ENCODE measurements at regions not wholly inside any gene's neighbourhood (a gene's known extent, or its start where the extent isn't known, plus 50 kb on each side); places are given as distances from the start of the nearest gene placed in this dataset.

- H3K27me3 Mint-ChIP-seq = peaks cover 2% of the 10 kb centered on the region
- no peaks in the 10 kb centered on the region for H3K9me3 Mint-ChIP-seq
- no peaks in the 10 kb centered on the region for H3K36me3 Mint-ChIP-seq (ENCODE audit: low read depth)
- no peaks in the 10 kb centered on the region for H3K4me1 Mint-ChIP-seq
- H3K27ac Mint-ChIP-seq = no peak overlapping the region
- H3K4me3 Mint-ChIP-seq = no peak overlapping the region
- intact Hi-C loops (cut with micrococcal nuclease) = no loop called here
- no peak for DNase-seq
These were observed 112.5 kb upstream of the AGAP1 start for GRCh38 chr2:235381261-235381912.

GRCh38 chr2:235382179-235382578 lies 111.7 kb upstream of the AGAP1 start:
- DNase-seq = no peak
- H3K9me3 Mint-ChIP-seq = no peaks in the 10 kb centered on the region
- peaks cover 2% of the 10 kb centered on the region for H3K27me3 Mint-ChIP-seq
- intact Hi-C loops (cut with micrococcal nuclease) = no loop called here
- H3K27ac Mint-ChIP-seq = no peak overlapping the region
- no peaks in the 10 kb centered on the region for H3K36me3 Mint-ChIP-seq (ENCODE audit: low read depth)
- H3K4me1 Mint-ChIP-seq = no peaks in the 10 kb centered on the region
- H3K4me3 Mint-ChIP-seq = no peak overlapping the region

- Mint-ChIP-seq H3K4me1 (no peaks in the 10 kb centered on the region), H3K27ac (no peak overlapping the region), H3K9me3 (no peaks in the 10 kb centered on the region), H3K4me3 (no peak overlapping the region), H3K27me3 (peaks cover 2% of the 10 kb centered on the region), H3K36me3 (ENCODE audit: low read depth) (no peaks in the 10 kb centered on the region)
- intact Hi-C loops (cut with micrococcal nuclease) = no loop called here
- DNase-seq = no peak
These were observed 111.2 kb upstream of the AGAP1 start for GRCh38 chr2:235382601-235383000.

- Mint-ChIP-seq H3K9me3 (no peaks in the 10 kb centered on the region), H3K36me3 (ENCODE audit: low read depth) (no peaks in the 10 kb centered on the region), H3K27me3 (peaks cover 2% of the 10 kb centered on the region), H3K27ac (no peak overlapping the region), H3K4me3 (no peak overlapping the region), H3K4me1 (no peaks in the 10 kb centered on the region)
- intact Hi-C loops (cut with micrococcal nuclease) = no loop called here
- DNase-seq = no peak
These were observed 110.5 kb upstream of the AGAP1 start for GRCh38 chr2:235383272-235383843.

- Mint-ChIP-seq H3K27ac (no peak overlapping the region), H3K27me3 (peaks cover 2% of the 10 kb centered on the region), H3K36me3 (ENCODE audit: low read depth) (no peaks in the 10 kb centered on the region), H3K4me3 (no peak overlapping the region), H3K9me3 (no peaks in the 10 kb centered on the region), H3K4me1 (no peaks in the 10 kb centered on the region)
- DNase-seq = no peak
- intact Hi-C loops (cut with micrococcal nuclease) = no loop called here
These were observed 109.2 kb upstream of the AGAP1 start for GRCh38 chr2:235384624-235385023.

- H3K36me3 Mint-ChIP-seq (ENCODE audit: low read depth) = no peaks in the 10 kb centered on the region
- no peak overlapping the region for H3K4me3 Mint-ChIP-seq
- H3K9me3 Mint-ChIP-seq = peaks cover 5% of the 10 kb centered on the region
- H3K27ac Mint-ChIP-seq = no peak overlapping the region
- H3K4me1 Mint-ChIP-seq = peaks cover 8% of the 10 kb centered on the region
- no peaks in the 10 kb centered on the region for H3K27me3 Mint-ChIP-seq
- DNase-seq = no peak
- intact Hi-C loops (cut with micrococcal nuclease) = no loop called here
These were observed 104.2 kb upstream of the AGAP1 start for GRCh38 chr2:235389626-235390025.

GRCh38 chr2:235390108-235390815 lies 103.6 kb upstream of the AGAP1 start:
- peaks cover 5% of the 10 kb centered on the region for H3K9me3 Mint-ChIP-seq
- no peaks in the 10 kb centered on the region for H3K36me3 Mint-ChIP-seq (ENCODE audit: low read depth)
- H3K27ac Mint-ChIP-seq = no peak overlapping the region
- intact Hi-C loops (cut with micrococcal nuclease) = no loop called here
- peaks cover 8% of the 10 kb centered on the region for H3K4me1 Mint-ChIP-seq
- H3K27me3 Mint-ChIP-seq = no peaks in the 10 kb centered on the region
- DNase-seq = peak; percentile 75
- no peak overlapping the region for H3K4me3 Mint-ChIP-seq

- Mint-ChIP-seq H3K9me3 (peaks cover 5% of the 10 kb centered on the region), H3K4me1 (peaks cover 8% of the 10 kb centered on the region), H3K4me3 (peak overlapping the region; percentile 7), H3K27ac (no peak overlapping the region), H3K36me3 (ENCODE audit: low read depth) (no peaks in the 10 kb centered on the region), H3K27me3 (no peaks in the 10 kb centered on the region)
- no peak for DNase-seq
- intact Hi-C loops (cut with micrococcal nuclease) = no loop called here
These were observed 103.0 kb upstream of the AGAP1 start for GRCh38 chr2:235390816-235391194.

GRCh38 chr2:235391921-235392615 lies 101.8 kb upstream of the AGAP1 start:
- no peak for DNase-seq
- H3K36me3 Mint-ChIP-seq (ENCODE audit: low read depth) = no peaks in the 10 kb centered on the region
- intact Hi-C loops (cut with micrococcal nuclease) = no loop called here
- H3K4me1 Mint-ChIP-seq = peaks cover 8% of the 10 kb centered on the region
- H3K27ac Mint-ChIP-seq = no peak overlapping the region
- H3K4me3 Mint-ChIP-seq = no peak overlapping the region
- H3K27me3 Mint-ChIP-seq = no peaks in the 10 kb centered on the region
- peaks cover 5% of the 10 kb centered on the region for H3K9me3 Mint-ChIP-seq

- H3K27me3 Mint-ChIP-seq = no peaks in the 10 kb centered on the region
- H3K4me1 Mint-ChIP-seq = peaks cover 8% of the 10 kb centered on the region
- H3K27ac Mint-ChIP-seq = no peak overlapping the region
- no peak overlapping the region for H3K4me3 Mint-ChIP-seq
- H3K36me3 Mint-ChIP-seq (ENCODE audit: low read depth) = no peaks in the 10 kb centered on the region
- intact Hi-C loops (cut with micrococcal nuclease) = no loop called here
- peaks cover 5% of the 10 kb centered on the region for H3K9me3 Mint-ChIP-seq
- DNase-seq = no peak
These were observed 99.5 kb upstream of the AGAP1 start for GRCh38 chr2:235394278-235394828.

GRCh38 chr2:235396071-235396846 lies 97.6 kb upstream of the AGAP1 start:
- intact Hi-C loops (cut with micrococcal nuclease) = no loop called here
- Mint-ChIP-seq H3K27ac (no peak overlapping the region), H3K9me3 (no peaks in the 10 kb centered on the region), H3K4me3 (no peak overlapping the region), H3K27me3 (no peaks in the 10 kb centered on the region), H3K4me1 (no peaks in the 10 kb centered on the region), H3K36me3 (ENCODE audit: low read depth) (no peaks in the 10 kb centered on the region)
- no peak for DNase-seq

- H3K27ac Mint-ChIP-seq = no peak overlapping the region
- H3K27me3 Mint-ChIP-seq = no peaks in the 10 kb centered on the region
- H3K4me3 Mint-ChIP-seq = no peak overlapping the region
- H3K36me3 Mint-ChIP-seq (ENCODE audit: low read depth) = no peaks in the 10 kb centered on the region
- no peaks in the 10 kb centered on the region for H3K9me3 Mint-ChIP-seq
- DNase-seq = no peak
- intact Hi-C loops (cut with micrococcal nuclease) = no loop called here
- no peaks in the 10 kb centered on the region for H3K4me1 Mint-ChIP-seq
These were observed 95.5 kb upstream of the AGAP1 start for GRCh38 chr2:235398321-235398720.

GRCh38 chr2:235399895-235400294 lies 93.9 kb upstream of the AGAP1 start:
- H3K4me3 Mint-ChIP-seq = no peak overlapping the region
- H3K36me3 Mint-ChIP-seq (ENCODE audit: low read depth) = no peaks in the 10 kb centered on the region
- DNase-seq = no peak
- no peaks in the 10 kb centered on the region for H3K9me3 Mint-ChIP-seq
- no peaks in the 10 kb centered on the region for H3K4me1 Mint-ChIP-seq
- intact Hi-C loops (cut with micrococcal nuclease) = no loop called here
- H3K27me3 Mint-ChIP-seq = no peaks in the 10 kb centered on the region
- H3K27ac Mint-ChIP-seq = no peak overlapping the region

All from activated CD4-positive, alpha-beta T cell treated with anti-CD3 and anti-CD28 coated beads, Interleukin-2, amount 10 ng/mL, durations not matched to agents 24 days and 14 days (primary cell).